Hematopoietic multipotent progenitor cell treated with erythropoietin and hydrocortisone succinate and interleukin-3 and kit ligand, for 6 days (in vitro differentiated cells): ENCODE measurements at regions not wholly inside any gene's neighbourhood (a gene's known extent, or its start where the extent isn't known, plus 50 kb on each side); places are given as distances from the start of the nearest gene placed in this dataset.

Experiments
- DNase-seq: peaks from one replicate; pipeline ENCODE4 v3.0.0-alpha.2; 2015

- DNase-seq: no peak
Observed at GRCh38 chr5:105428451-105429380, 1866.1 kb upstream of the NUDT12 start.

- DNase-seq: no peak
Observed at GRCh38 chr5:105414067-105414466, 1851.5 kb upstream of the NUDT12 start.

GRCh38 chr5:105413406-105413990, 1850.9 kb upstream of the NUDT12 start:
- no peak for DNase-seq

- no peak for DNase-seq
Observed at GRCh38 chr5:105409695-105410094, 1847.1 kb upstream of the NUDT12 start.

- DNase-seq: no peak
Observed at GRCh38 chr5:105407200-105407599, 1844.6 kb upstream of the NUDT12 start.

- no peak for DNase-seq
Observed at GRCh38 chr5:105397749-105398148, 1835.2 kb upstream of the NUDT12 start.

- no peak for DNase-seq
Observed at GRCh38 chr5:105392710-105393149, 1830.1 kb upstream of the NUDT12 start.

GRCh38 chr5:105392122-105392709, 1829.6 kb upstream of the NUDT12 start:
- no peak for DNase-seq

GRCh38 chr5:105380126-105380525, 1817.5 kb upstream of the NUDT12 start:
- DNase-seq: no peak

GRCh38 chr5:105371169-105371568, 1808.6 kb upstream of the NUDT12 start:
- DNase-seq: no peak

GRCh38 chr5:105350486-105351140, 1788.0 kb upstream of the NUDT12 start:
- no peak for DNase-seq

- no peak for DNase-seq
Observed at GRCh38 chr5:105331558-105331957, 1769.0 kb upstream of the NUDT12 start.

- DNase-seq: no peak
Observed at GRCh38 chr5:105330185-105330584, 1767.6 kb upstream of the NUDT12 start.

- DNase-seq: no peak
Observed at GRCh38 chr5:105304859-105305258, 1742.3 kb upstream of the NUDT12 start.

- DNase-seq: no peak
Observed at GRCh38 chr5:105288946-105289345, 1726.4 kb upstream of the NUDT12 start.

GRCh38 chr5:105283134-105283533, 1720.5 kb upstream of the NUDT12 start:
- no peak for DNase-seq

- DNase-seq: no peak
Observed at GRCh38 chr5:105274079-105274478, 1711.5 kb upstream of the NUDT12 start.

- no peak for DNase-seq
Observed at GRCh38 chr5:105263515-105263914, 1700.9 kb upstream of the NUDT12 start.

GRCh38 chr5:105259581-105260217, 1697.1 kb upstream of the NUDT12 start:
- no peak for DNase-seq

GRCh38 chr5:105238561-105238960, 1676.0 kb upstream of the NUDT12 start:
- DNase-seq: no peak

- no peak for DNase-seq
Observed at GRCh38 chr5:105230516-105231157, 1668.0 kb upstream of the NUDT12 start.

- no peak for DNase-seq
Observed at GRCh38 chr5:105218018-105218417, 1655.4 kb upstream of the NUDT12 start.
